Karpas-422 (cell line): ENCODE measurements at regions not wholly inside any gene's neighbourhood (a gene's known extent, or its start where the extent isn't known, plus 50 kb on each side); places are given as distances from the start of the nearest gene placed in this dataset. TPM values are rescaled to one million over a fixed set of nuclear protein-coding genes. Genes with fewer than 3 reads are reported as not detected.

Experiments used
- small RNA-seq: library from RNA; depleted of rRNA; stranded (forward); fragments of <200 nt; gene quantifications from one replicate; pipeline ENCODE3, GENCODE V24; 2014

Small RNA genes lying in the stretch of these regions (small RNA-seq; reads per million reads assigned to genes)
- gene RNU6-1089P (not detected), gene RNU6-947P (not detected), gene RNU6-999P (not detected)
